ENCODE measurements at regions not wholly inside any gene's neighbourhood (a gene's known extent, or its start where the extent isn't known, plus 50 kb on each side); places are given as distances from the start of the nearest gene placed in this dataset.

- WGBS, 2 donors: 59% methylated on average over 2 of the region's 2 CpGs
- ATAC-seq: no peak
- intact Hi-C loops (cut with DNase I): no loop called here
Measured at GRCh38 chr6:19209202-19209601, 628.0 kb upstream of the ID4 start.

GRCh38 chr6:19210849-19211590, 626.1 kb upstream of the ID4 start:
- 71 to 75% methylated on average over 13 to 14 of the region's 14 CpGs for WGBS, 2 donors
- Histone ChIP-seq H3K27ac (no peak overlapping the region), H3K4me3 (no peak overlapping the region), H3K36me3 (replicated peaks in 1 of 2; ENCODE audit: insufficient read depth in 1 of 2, low read depth in 2 of 2) (no peaks in the 10 kb centered on the region), H3K9me3 (no peaks in the 10 kb centered on the region), H3K27me3 (no peaks in the 10 kb centered on the region), H3K4me1 (no peaks in the 10 kb centered on the region)
- DNase-seq: peak in 3 of 4 donors; percentile 7 to 47 (median 28)
- intact Hi-C loops (cut with DNase I): no loop called here
- TF ChIP-seq CTCF (IDR thresholded peaks at IDR 0.05): peak in 3 of 7 experiments; percentile 16 to 22 (median 19)
- no peak for TF ChIP-seq POLR2A (IDR thresholded peaks at IDR 0.05)
- ATAC-seq: no peak

More at GRCh38 chr6:19209202-19209601, 628.0 kb upstream of the ID4 start:
- no peaks in the 10 kb centered on the region for H3K9me3 ChIP-seq
- no peak for DNase-seq
- no peaks in the 10 kb centered on the region for H3K4me1 ChIP-seq
- no peak overlapping the region for H3K27ac ChIP-seq
- no peaks in the 10 kb centered on the region for H3K27me3 ChIP-seq
- no peaks in the 10 kb centered on the region for H3K36me3 ChIP-seq (replicated peaks in 1 of 2; ENCODE audit: insufficient read depth in 1 of 2, low read depth in 2 of 2)
- no peak overlapping the region for H3K4me3 ChIP-seq
- no peak for TF ChIP-seq POLR2A (IDR thresholded peaks at IDR 0.05)
- no peak for TF ChIP-seq CTCF (IDR thresholded peaks at IDR 0.05)

GRCh38 chr6:19214231-19214630, 622.9 kb upstream of the ID4 start:
- WGBS, 2 donors: 73 to 80% methylated on average over 2 of the region's 2 CpGs
- Histone ChIP-seq H3K27me3 (no peaks in the 10 kb centered on the region), H3K9me3 (no peaks in the 10 kb centered on the region), H3K27ac (no peak overlapping the region), H3K4me1 (no peaks in the 10 kb centered on the region), H3K4me3 (no peak overlapping the region), H3K36me3 (replicated peaks in 1 of 2; ENCODE audit: insufficient read depth in 1 of 2, low read depth in 2 of 2) (no peaks in the 10 kb centered on the region)
- TF ChIP-seq POLR2A (IDR thresholded peaks at IDR 0.05): no peak
- no peak for TF ChIP-seq CTCF (IDR thresholded peaks at IDR 0.05)
- intact Hi-C loops (cut with DNase I): no loop called here
- ATAC-seq (no peak), DNase-seq (no peak)

GRCh38 chr6:19219931-19220330, 617.2 kb upstream of the ID4 start:
- intact Hi-C loops (cut with DNase I): no loop called here
- ATAC-seq (no peak), DNase-seq (no peak)
- no peak overlapping the region for H3K27ac ChIP-seq
- no peaks in the 10 kb centered on the region for H3K36me3 ChIP-seq (replicated peaks in 1 of 2; ENCODE audit: insufficient read depth in 1 of 2, low read depth in 2 of 2)
- no peaks in the 10 kb centered on the region for H3K27me3 ChIP-seq
- no peaks in the 10 kb centered on the region for H3K4me1 ChIP-seq
- 16 to 22% methylated on average over 1 of the region's 1 CpG for WGBS, 2 donors
- TF ChIP-seq POLR2A (IDR thresholded peaks at IDR 0.05) (no peak), CTCF (IDR thresholded peaks at IDR 0.05) (no peak)
- H3K4me3 ChIP-seq: no peak overlapping the region
- no peaks in the 10 kb centered on the region for H3K9me3 ChIP-seq
